Bronchial epithelial cell (primary cell): ENCODE measurements at regions not wholly inside any gene's neighbourhood (a gene's known extent, or its start where the extent isn't known, plus 50 kb on each side); places are given as distances from the start of the nearest gene placed in this dataset.

Source experiments
- DNase-seq: peaks from one replicate; pipeline ENCODE4 v3.0.0-alpha.2; 2010; ENCODE audit warnings: low read depth
- FAIRE-seq: peaks from 2 replicates; lab custom pipeline; 2011; peaks lifted over from hg19 to GRCh38; lab: Jason Lieb, UNC
- H3K27me3 ChIP-seq: 2 replicates; pipeline ENCODE4 v1.5.1; 2011; ENCODE audit warnings: low read length; ENCODE audit not compliant: control insufficient read depth, insufficient read depth
- H3K36me3 ChIP-seq: 2 replicates; pipeline ENCODE4 v1.5.1; 2011; ENCODE audit warnings: low read length; ENCODE audit not compliant: control insufficient read depth, insufficient read depth
- H3K4me3 ChIP-seq: 2 replicates; pipeline ENCODE4 v1.5.1; 2011; ENCODE audit warnings: mild to moderate bottlenecking, low read depth, low read length, control low read depth
- TF ChIP-seq, protein P1 (sequence below): IDR thresholded peaks from 2 replicates; pipeline ENCODE4 v1.5.1; 2011; ENCODE audit warnings: mild to moderate bottlenecking, moderate library complexity, low read length, control low read depth, inconsistent platforms; ENCODE audit not compliant: insufficient read depth, severe bottlenecking

- Histone ChIP-seq H3K36me3 (no peaks in the 10 kb centered on the region), H3K4me3 (no peak overlapping the region), H3K27me3 (no peaks in the 10 kb centered on the region)
- DNase-seq = no peak
- TF ChIP-seq, protein P1, sequence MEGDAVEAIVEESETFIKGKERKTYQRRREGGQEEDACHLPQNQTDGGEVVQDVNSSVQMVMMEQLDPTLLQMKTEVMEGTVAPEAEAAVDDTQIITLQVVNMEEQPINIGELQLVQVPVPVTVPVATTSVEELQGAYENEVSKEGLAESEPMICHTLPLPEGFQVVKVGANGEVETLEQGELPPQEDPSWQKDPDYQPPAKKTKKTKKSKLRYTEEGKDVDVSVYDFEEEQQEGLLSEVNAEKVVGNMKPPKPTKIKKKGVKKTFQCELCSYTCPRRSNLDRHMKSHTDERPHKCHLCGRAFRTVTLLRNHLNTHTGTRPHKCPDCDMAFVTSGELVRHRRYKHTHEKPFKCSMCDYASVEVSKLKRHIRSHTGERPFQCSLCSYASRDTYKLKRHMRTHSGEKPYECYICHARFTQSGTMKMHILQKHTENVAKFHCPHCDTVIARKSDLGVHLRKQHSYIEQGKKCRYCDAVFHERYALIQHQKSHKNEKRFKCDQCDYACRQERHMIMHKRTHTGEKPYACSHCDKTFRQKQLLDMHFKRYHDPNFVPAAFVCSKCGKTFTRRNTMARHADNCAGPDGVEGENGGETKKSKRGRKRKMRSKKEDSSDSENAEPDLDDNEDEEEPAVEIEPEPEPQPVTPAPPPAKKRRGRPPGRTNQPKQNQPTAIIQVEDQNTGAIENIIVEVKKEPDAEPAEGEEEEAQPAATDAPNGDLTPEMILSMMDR = no peak
- no peak for FAIRE-seq
These were observed 51.4 kb upstream of the ESX1 start for GRCh38 chrX:104306180-104306579.
